SJSA1 (cell line): ENCODE measurements at regions not wholly inside any gene's neighbourhood (a gene's known extent, or its start where the extent isn't known, plus 50 kb on each side); places are given as distances from the start of the nearest gene placed in this dataset.

Source experiments
- DNase-seq, 2 experiments: peaks; one replicate each; pipeline ENCODE4 v3.0.0-alpha.2; 2015 to 2020; ENCODE audit warnings: low spot score in 2 of 2, low read depth in 1 of 2
- H3K27ac ChIP-seq: fragments of 250-450 bp; sonication (Bioruptor Pico); 2 replicates; pipeline ENCODE4 v1.5.1; 2020; ENCODE audit warnings: mild to moderate bottlenecking, moderate library complexity
- H3K27me3 ChIP-seq: fragments of 250-450 bp; sonication (Bioruptor Pico); replicated peaks from 2 replicates; pipeline ENCODE4 v1.5.1; 2020; ENCODE audit warnings: mild to moderate bottlenecking, moderate library complexity
- H3K36me3 ChIP-seq: fragments of 250-450 bp; sonication (Bioruptor Pico); 2 replicates; pipeline ENCODE4 v1.5.1; 2020; ENCODE audit warnings: mild to moderate bottlenecking
- H3K4me1 ChIP-seq: fragments of 250-450 bp; sonication (Bioruptor Pico); replicated peaks from 2 replicates; pipeline ENCODE4 v1.6.1; 2021; ENCODE audit warnings: mild to moderate bottlenecking
- H3K4me3 ChIP-seq: fragments of 250-450 bp; sonication (Bioruptor Pico); 2 replicates; pipeline ENCODE4 v1.5.1; 2020; ENCODE audit warnings: mild to moderate bottlenecking
- H3K9me3 ChIP-seq: fragments of 250-450 bp; sonication (Bioruptor Pico); replicated peaks from 2 replicates; pipeline ENCODE4 v1.5.1; 2020; ENCODE audit warnings: mild to moderate bottlenecking

DNA sequence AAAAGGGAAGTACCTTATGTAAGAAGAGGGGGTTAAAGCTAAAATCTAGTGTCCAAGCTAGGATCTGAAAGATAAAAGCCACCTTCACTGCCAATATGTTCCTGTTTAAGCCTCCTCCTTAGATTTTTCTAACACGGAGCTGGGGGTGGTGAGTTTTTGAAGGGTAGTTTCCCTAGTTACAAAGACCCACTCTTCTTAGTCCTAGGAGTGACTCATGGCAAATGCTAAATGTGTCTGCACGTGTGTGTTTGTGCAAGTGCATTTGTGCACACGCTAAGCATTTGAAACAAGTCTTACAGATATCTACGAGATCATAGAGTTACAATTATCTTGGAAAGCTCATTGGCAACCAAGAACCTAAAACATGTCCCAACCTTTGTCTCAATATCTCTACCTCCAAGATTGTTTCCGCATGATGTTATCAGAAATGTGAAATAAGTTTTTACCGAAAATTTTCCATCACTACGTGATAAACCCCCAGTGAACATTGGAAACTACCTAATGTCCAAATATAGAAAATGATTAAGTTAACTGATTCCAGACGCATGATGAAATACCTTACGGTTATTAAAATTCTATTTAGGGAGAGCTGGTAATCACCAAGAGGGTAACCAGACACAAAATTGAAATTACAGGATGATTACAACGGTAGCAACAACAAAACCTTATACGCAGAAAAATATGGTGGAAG is 78.0 kb upstream of the HRH2 start:
- Histone ChIP-seq H3K27ac (no peak overlapping the region), H3K4me3 (no peak overlapping the region), H3K9me3 (no peaks in the 10 kb centered on the region), H3K36me3 (no peaks in the 10 kb centered on the region), H3K4me1 (no peaks in the 10 kb centered on the region), H3K27me3 (no peaks in the 10 kb centered on the region; the same call in 1 of the 2 replicates)
- DNase-seq: no peak

DNA sequence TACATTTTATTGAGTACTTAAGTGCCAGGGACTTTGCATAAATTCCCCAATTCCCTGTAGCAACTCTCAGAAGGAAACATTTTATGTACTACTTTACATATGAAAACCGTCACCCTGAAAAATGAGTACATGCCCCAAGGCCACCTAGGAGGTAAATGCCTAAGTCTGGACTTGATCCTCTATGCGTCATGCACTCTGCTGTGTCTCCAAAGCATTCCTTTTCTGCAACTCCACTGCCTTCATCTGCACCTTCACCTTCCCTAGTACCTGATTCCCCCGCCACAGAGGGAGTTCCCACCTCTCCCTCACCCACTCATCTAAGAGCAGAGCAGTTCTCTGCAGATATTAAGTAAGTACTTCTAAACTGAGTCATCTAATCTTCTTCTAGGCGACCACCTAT is 75.2 kb upstream of the HRH2 start:
- Histone ChIP-seq H3K9me3 (peaks cover 4% of the 10 kb centered on the region; the same call in 1 of the 2 replicates), H3K27me3 (no peaks in the 10 kb centered on the region; the same call in 1 of the 2 replicates), H3K4me3 (no peak overlapping the region), H3K4me1 (no peaks in the 10 kb centered on the region), H3K27ac (no peak overlapping the region), H3K36me3 (no peaks in the 10 kb centered on the region)
- DNase-seq: peak in 1 of 2 experiments; percentile 17

DNA sequence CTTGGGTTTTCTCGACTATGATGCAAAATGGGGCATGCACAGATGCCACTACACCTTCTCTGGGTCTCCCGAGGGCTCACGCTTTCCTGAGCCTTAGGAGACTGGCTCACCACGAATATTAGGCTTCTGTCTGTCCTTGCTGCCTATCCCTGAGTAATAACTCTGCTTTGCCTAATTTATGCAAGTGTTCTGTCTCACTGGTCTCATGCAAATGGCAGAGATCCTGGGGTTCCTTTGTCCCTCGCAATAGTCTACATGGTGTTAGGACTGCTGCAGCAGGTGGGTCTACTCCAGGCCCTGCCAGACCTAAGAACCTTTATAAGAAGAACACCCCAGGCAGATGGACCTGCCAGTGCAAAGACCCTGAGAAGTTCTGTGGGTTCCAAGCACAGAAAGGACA is 72.3 kb upstream of the HRH2 start:
- no peak overlapping the region for H3K4me3 ChIP-seq
- H3K9me3 ChIP-seq: peaks cover 11% of the 10 kb centered on the region; the same call in 1 of the 2 replicates
- no peaks in the 10 kb centered on the region; the same call in 1 of the 2 replicates for H3K27me3 ChIP-seq
- DNase-seq: no peak
- H3K27ac ChIP-seq: no peak overlapping the region
- H3K4me1 ChIP-seq: peaks cover 4% of the 10 kb centered on the region
- no peaks in the 10 kb centered on the region for H3K36me3 ChIP-seq

DNA sequence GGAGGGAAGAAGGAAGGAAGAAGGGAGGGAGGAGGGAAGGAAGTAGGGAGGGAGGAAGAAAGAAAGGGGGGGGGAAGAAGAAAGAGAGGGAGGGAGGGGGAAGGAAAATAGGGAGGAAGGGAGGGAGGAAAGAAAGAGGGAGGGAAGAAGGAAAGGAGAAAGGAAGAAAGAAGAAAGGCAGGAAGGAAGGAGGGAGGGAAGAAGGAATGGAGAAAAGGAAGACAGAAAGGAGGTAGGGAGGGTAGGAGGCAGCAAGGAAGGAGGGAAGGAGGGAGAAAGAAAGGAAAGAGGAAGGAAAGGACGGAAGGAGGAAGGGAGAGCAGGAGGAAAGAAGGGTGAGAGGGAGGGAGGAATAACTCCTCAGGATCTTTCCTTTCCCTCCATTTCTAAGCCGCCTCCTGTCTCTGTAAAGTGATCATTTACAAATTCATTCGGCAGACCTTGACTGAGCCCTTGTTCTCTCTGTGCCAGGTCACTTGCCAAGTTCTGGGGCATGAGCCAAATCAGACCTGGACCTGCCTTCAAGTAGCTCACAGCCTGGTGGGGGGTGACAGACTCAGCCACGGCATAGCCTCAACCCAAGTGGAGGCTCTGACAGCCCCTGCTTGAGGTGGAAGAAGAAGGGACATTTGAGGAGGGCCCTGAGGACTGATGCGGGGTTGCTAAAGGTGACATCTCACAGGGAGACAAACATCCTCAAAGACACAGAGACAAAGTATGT is 69.0 kb upstream of the HRH2 start:
- Histone ChIP-seq H3K4me1 (peaks cover 4% of the 10 kb centered on the region), H3K4me3 (no peak overlapping the region), H3K27me3 (no peaks in the 10 kb centered on the region), H3K27ac (no peak overlapping the region), H3K9me3 (peaks cover 11% of the 10 kb centered on the region; the same call in 1 of the 2 replicates), H3K36me3 (no peaks in the 10 kb centered on the region)
- no peak for DNase-seq

DNA sequence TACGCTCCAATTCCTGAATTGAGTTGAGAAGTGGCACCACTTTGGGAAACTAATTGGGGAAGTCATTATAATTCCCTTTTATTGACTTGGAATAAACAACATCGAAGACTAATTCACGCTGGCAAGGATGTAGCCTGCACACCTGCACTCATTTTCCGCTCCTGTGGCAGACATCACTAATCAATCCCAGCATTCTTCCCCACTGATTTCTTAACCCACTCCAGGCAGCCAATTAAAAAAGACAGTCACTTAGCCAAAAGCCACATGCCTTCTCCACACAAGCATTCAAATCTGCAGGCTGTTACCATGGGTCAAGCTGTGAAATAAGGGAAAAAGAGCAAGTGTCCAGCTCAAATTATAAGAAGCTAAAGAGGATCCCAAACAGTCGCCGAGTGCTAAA is 68.2 kb upstream of the HRH2 start:
- peaks cover 11% of the 10 kb centered on the region; the same call in 1 of the 2 replicates for H3K9me3 ChIP-seq
- no peak for DNase-seq
- H3K4me1 ChIP-seq: peaks cover 4% of the 10 kb centered on the region
- no peak overlapping the region for H3K4me3 ChIP-seq
- no peaks in the 10 kb centered on the region for H3K27me3 ChIP-seq
- no peaks in the 10 kb centered on the region for H3K36me3 ChIP-seq
- no peak overlapping the region for H3K27ac ChIP-seq

DNA sequence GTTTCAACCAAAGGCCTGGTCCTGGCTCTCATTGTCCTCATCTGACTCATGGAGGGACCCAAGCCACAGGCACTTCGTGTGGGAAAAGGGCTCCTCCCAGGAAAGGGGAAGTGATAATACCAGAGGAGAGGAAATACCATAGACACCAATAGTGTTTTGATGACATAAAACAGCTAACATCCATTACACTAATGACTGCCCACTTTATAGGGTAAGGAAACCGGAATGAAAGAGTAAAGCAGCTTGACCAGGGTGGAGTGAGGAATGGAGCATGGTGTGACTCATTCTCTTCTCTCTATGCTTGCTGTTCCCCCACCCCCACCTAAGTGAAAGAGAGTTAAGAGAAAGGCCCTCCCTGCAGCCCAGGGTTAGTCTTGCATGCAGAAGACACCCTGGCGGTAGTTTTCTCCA is 67.4 kb upstream of the HRH2 start:
- no peak overlapping the region for H3K4me3 ChIP-seq
- no peaks in the 10 kb centered on the region for H3K36me3 ChIP-seq
- H3K27ac ChIP-seq: no peak overlapping the region
- H3K27me3 ChIP-seq: no peaks in the 10 kb centered on the region
- H3K9me3 ChIP-seq: peaks cover 11% of the 10 kb centered on the region; the same call in 1 of the 2 replicates
- peak in 1 of 2 experiments; percentile 33 for DNase-seq
- H3K4me1 ChIP-seq: peaks cover 4% of the 10 kb centered on the region

DNA sequence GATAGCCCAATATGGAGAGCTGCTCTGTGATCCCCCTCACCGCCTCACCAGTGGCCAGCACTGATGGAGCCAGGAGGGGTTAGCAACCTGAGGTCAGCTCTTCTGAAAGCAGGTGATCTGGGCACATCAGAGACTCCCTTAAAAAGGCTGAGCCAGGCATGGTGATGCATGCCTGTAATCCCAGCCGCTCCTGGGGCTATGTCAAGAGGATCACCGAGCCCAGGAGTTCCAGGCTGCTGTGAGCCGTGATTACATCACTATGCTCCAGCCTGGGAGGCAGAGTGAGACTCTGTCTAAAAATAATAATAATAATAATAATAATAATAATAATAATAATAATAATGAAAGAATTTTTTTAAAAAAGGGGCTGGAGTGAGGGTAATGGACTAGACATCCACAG is 66.6 kb upstream of the HRH2 start:
- Histone ChIP-seq H3K36me3 (no peaks in the 10 kb centered on the region), H3K27ac (no peak overlapping the region), H3K4me1 (peaks cover 4% of the 10 kb centered on the region), H3K4me3 (no peak overlapping the region), H3K27me3 (no peaks in the 10 kb centered on the region), H3K9me3 (peaks cover 11% of the 10 kb centered on the region; the same call in 1 of the 2 replicates)
- no peak for DNase-seq

DNA sequence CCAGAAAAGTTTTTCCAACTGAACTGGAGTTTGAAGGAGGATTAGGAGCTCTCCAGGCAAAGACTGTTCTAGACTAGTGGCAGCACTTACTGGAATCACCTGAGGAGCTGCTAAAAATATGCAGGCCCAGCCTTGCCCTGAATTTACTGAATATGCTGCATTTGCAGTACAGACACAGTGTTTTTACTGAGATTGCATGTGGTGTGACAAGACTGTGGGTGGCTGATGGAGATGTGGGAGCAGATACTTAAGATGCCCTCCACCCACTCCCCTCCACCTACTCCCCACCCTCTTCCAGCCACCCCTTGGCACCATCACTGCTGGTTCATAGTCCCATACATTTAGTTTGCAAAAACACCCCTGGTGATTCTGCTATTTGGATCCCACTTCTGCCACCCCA is 64.1 kb upstream of the HRH2 start:
- DNase-seq: no peak
- Histone ChIP-seq H3K36me3 (no peaks in the 10 kb centered on the region), H3K27me3 (no peaks in the 10 kb centered on the region), H3K4me3 (no peak overlapping the region), H3K27ac (no peak overlapping the region), H3K4me1 (peaks cover 4% of the 10 kb centered on the region), H3K9me3 (0 out of 2 replicates have a peak, but pooled peaks cover 2% of the 10 kb centered on the region)

DNA sequence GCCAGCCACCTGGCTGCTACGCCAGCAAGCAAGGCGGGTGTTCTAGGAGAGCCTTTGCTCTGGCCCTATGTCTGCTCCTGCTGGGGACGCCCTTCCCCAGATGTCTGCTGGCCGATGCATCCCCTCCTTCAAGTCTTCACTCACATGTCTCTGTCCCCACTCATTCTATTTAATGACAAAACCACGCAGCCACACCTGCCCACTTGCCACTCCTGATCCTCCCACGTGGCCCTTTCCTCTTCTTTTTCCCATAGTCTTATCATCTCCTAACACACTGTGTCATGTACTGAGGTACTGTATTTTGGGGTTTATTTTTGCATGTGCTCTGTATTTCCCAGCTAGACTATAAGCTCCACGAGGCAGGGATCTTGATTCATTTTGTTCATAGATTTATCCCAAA is 62.0 kb upstream of the HRH2 start:
- DNase-seq: no peak
- H3K4me3 ChIP-seq: no peak overlapping the region
- no peaks in the 10 kb centered on the region for H3K9me3 ChIP-seq
- H3K4me1 ChIP-seq: no peaks in the 10 kb centered on the region
- no peaks in the 10 kb centered on the region for H3K27me3 ChIP-seq
- no peaks in the 10 kb centered on the region for H3K36me3 ChIP-seq
- H3K27ac ChIP-seq: no peak overlapping the region

DNA sequence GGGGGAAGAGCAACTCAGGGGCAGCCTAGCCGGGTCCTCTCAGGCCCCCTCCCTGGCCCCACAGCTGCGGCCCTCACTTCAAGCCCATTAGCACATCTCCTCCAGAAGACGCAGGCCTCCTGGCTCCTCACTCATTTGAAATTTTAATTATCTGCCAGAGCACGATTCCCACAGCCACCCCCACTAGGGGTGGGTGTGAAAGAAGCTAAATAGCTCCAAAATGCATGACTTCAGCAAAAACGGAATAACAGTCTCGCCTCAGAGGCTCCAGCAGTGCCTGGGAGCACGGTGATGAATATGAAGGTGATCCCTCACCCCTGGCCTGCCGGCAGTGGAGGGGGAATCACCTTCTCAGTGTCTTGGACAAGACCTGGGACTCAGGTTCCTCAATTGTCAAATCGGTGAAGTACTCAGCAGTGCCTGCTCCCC is 61.1 kb upstream of the HRH2 start:
- no peak overlapping the region for H3K27ac ChIP-seq
- no peaks in the 10 kb centered on the region for H3K27me3 ChIP-seq
- no peak for DNase-seq
- no peaks in the 10 kb centered on the region for H3K9me3 ChIP-seq
- H3K4me3 ChIP-seq: no peak overlapping the region
- H3K36me3 ChIP-seq: no peaks in the 10 kb centered on the region
- no peaks in the 10 kb centered on the region for H3K4me1 ChIP-seq

DNA sequence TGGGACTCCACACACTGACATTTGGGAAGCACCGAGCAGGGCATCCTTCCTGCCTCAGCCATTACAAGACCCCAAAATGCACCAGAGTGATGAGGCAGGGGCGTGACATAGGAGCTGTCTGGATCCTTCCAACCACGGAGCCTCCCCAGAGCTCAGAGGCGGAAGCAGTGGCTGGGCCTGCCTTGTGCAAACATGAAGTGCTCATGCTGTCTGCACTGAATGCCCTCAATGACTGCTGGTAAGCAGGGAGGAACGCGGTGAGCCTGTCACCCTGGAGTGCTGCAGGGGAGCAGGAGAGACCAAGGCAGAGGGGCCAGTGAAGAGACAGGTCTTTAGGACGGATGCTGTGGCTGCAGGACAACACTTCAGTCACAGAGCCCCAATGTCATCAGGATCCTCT is 60.2 kb upstream of the HRH2 start:
- no peaks in the 10 kb centered on the region for H3K9me3 ChIP-seq
- no peaks in the 10 kb centered on the region for H3K27me3 ChIP-seq
- no peaks in the 10 kb centered on the region for H3K4me1 ChIP-seq
- H3K36me3 ChIP-seq: no peaks in the 10 kb centered on the region
- H3K4me3 ChIP-seq: no peak overlapping the region
- no peak for DNase-seq
- H3K27ac ChIP-seq: no peak overlapping the region

DNA sequence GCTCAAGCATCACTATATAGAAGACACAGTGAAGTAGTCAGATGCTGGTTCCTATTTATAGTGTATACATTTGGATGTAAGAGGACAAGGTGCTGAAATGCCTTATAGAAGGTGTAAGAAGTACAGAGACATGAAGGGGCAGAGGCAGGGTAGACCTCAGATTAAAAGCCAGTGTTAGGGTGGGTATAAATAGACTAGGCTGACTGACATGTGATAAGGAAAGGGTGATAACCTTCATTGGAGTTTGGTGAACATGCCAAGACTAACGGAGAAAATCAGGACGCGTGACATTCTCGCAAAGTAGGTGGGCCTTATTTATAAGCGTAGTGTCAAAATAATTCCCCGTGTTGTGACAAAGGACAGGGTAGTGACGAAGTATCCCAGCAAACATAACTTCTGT is 59.1 kb upstream of the HRH2 start:
- DNase-seq: no peak

DNA sequence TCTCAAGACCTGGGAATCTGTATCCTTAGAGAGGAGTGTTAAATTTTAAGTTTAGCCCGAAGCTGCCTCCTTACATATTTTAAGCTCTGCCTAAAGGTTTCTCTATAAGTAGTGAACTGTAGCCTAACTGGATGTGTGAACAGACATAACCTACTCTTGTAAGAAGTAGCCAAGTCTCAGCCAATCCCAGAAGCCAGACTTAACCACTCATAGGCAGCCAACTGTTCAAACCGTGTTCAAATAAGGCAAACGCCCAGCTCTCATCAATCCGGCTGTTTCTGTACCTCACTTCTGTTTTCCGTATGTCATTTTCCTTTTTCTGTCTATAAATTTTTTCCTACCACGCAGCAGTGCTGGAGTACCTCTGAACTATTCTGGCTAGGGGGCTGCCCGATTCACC is 58.7 kb upstream of the HRH2 start:
- no peak overlapping the region for H3K4me3 ChIP-seq
- H3K4me1 ChIP-seq: no peaks in the 10 kb centered on the region
- no peaks in the 10 kb centered on the region for H3K27me3 ChIP-seq
- H3K27ac ChIP-seq: no peak overlapping the region
- H3K9me3 ChIP-seq: no peaks in the 10 kb centered on the region
- no peak for DNase-seq
- H3K36me3 ChIP-seq: no peaks in the 10 kb centered on the region

More for the DNA sequence above, 59.1 kb upstream of the HRH2 start:
- H3K27me3 ChIP-seq: no peaks in the 10 kb centered on the region
- H3K9me3 ChIP-seq: no peaks in the 10 kb centered on the region
- H3K4me3 ChIP-seq: no peak overlapping the region
- H3K36me3 ChIP-seq: no peaks in the 10 kb centered on the region
- no peaks in the 10 kb centered on the region for H3K4me1 ChIP-seq
- H3K27ac ChIP-seq: no peak overlapping the region

DNA sequence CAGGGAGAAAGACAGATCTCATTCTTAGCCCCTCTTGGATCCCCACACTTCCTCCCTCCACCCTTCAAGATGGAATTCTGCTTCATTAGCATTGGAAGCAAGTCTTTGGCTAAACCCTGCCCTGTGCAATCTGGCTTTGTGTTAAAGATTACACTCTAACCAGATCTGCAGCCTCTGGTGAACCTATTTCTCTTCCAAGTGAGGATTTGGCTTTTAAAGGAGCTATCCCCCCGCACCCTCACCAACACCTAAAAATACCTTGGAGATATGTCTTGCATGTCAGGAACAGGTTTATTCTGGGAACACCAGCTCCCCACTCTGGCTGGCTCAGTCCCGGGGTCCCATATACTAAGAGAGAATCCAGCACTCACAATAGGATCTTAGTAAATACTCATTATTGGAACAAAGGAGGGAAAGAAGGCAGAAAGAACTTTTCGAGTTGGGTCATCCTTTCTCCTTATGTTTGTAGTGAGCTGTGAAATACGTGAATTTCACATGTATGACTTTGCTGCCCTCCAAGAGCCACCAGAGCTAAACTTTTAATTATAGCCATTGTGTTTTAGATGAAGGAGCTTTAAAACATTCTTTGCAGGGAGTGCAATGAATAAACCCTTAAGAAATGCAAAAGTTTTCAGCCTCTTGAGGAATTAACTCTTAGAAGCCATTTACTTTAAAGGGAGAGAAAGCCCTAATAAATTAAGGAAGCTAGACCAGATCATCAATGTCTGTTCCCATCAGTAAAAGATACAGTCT is 53.7 kb upstream of the HRH2 start:
- no peaks in the 10 kb centered on the region; the same call in 1 of the 2 replicates for H3K9me3 ChIP-seq
- 0 out of 2 replicates have a peak, but pooled peaks cover 4% of the 10 kb centered on the region for H3K27me3 ChIP-seq
- no peak overlapping the region for H3K4me3 ChIP-seq
- no peaks in the 10 kb centered on the region for H3K4me1 ChIP-seq
- H3K36me3 ChIP-seq: no peaks in the 10 kb centered on the region; the same call in 1 of the 2 replicates
- DNase-seq: no peak
- H3K27ac ChIP-seq: no peak overlapping the region
